Upper lobe of left lung (tissue), 4 donors: ENCODE measurements at regions not wholly inside any gene's neighbourhood (a gene's known extent, or its start where the extent isn't known, plus 50 kb on each side); places are given as distances from the start of the nearest gene placed in this dataset.

ENCODE experiments used
- POLR2A ChIP-seq, 4 donors: fragments of 450-650 bp; IDR thresholded peaks; one replicate each; pipeline ENCODE4 v1.5.1; 2016 to 2017; ENCODE audit warnings: antibody characterized with exemption in 4 of 4, mild to moderate bottlenecking in 2 of 4
- TF ChIP-seq, protein P1 (sequence below), 6 experiments: fragments of 450-650 bp in 4 of 6; fragments of 200-600 bp in 2 of 6; sonication (generic) in 2 of 6; IDR thresholded peaks; one replicate each; pipeline ENCODE4 v1.5.1; 2016 to 2019; ENCODE audit warnings: antibody characterized with exemption in 6 of 6

DNA sequence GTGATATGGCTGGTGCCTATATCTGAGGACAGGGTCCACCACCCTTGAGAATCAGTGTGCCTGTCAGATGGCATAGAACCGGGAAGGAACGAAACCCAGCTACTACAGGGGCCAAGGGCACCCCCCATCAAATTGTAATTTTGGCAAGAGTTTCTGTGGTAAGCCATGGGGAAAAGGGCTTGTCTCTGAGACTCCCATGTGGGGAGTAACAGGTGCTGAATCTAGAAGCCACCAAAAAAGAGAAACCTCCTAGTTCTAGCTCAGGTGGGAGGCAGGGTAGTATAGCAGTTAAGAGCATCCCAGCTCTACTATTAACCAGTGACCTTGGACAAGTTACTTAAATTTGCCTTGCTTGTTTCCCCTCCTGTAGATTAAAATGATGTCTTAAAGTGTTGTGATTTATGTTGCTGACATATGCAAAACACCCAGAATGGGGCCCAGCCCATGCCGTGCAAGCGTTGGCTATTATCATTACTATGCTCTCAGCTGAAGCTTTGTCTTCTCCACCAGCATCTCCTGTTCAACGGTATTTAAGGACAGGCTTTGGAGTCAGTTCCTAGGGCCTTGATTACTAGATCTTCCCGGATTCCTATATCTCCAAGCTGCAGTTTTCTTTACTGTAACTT lies 210.7 kb upstream of the NLRP1 start:
- TF ChIP-seq, protein P1, sequence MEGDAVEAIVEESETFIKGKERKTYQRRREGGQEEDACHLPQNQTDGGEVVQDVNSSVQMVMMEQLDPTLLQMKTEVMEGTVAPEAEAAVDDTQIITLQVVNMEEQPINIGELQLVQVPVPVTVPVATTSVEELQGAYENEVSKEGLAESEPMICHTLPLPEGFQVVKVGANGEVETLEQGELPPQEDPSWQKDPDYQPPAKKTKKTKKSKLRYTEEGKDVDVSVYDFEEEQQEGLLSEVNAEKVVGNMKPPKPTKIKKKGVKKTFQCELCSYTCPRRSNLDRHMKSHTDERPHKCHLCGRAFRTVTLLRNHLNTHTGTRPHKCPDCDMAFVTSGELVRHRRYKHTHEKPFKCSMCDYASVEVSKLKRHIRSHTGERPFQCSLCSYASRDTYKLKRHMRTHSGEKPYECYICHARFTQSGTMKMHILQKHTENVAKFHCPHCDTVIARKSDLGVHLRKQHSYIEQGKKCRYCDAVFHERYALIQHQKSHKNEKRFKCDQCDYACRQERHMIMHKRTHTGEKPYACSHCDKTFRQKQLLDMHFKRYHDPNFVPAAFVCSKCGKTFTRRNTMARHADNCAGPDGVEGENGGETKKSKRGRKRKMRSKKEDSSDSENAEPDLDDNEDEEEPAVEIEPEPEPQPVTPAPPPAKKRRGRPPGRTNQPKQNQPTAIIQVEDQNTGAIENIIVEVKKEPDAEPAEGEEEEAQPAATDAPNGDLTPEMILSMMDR (IDR thresholded peaks at IDR 0.05) = no peak
- TF ChIP-seq POLR2A (IDR thresholded peaks at IDR 0.05) = no peak
